HG03378 (cell line): ENCODE measurements at regions not wholly inside any gene's neighbourhood (a gene's known extent, or its start where the extent isn't known, plus 50 kb on each side); places are given as distances from the start of the nearest gene placed in this dataset.
A peak's percentile ranks its signal among the peaks of the same experiment; 100 is the strongest.
"Not testable (repeated sequence)": the region's sequence is repeated elsewhere in the genome, so short reads cannot be mapped to it uniquely, and the experiment has no call there.

Experiments used
- ATAC-seq: cut with Tn5 transposase; IDR thresholded peaks from one replicate; pipeline ENCODE4 v1.9.1; 2021; ENCODE audit warnings: mild to moderate bottlenecking, moderate library complexity; ENCODE audit not compliant: unreplicated experiment

- no peak for ATAC-seq
Observed at GRCh38 chr2:6103372-6103771, 411.2 kb downstream of the SOX11 start.

DNA sequence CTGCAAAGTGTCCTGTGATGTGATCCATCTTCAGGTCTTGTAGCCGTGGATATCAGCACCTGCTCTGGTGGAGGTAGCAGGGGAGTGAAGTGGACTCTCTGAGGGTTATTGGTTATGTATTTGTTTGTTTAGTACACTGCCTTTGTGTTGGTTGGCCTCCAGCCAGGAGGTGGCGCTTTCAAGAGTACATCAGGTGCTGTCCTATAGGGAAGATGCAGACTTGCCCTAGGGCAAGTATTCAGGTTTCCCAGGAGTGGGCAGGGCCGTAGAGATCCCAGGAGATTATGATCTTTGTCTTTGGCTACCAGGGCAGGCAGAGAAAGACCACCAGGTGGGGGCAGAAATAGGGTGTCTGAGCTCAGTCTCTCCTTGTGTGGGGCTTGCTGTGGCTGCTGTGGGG, 411.8 kb downstream of the SOX11 start:
- no peak for ATAC-seq

- ATAC-seq = no peak
Observed at GRCh38 chr2:6107290-6107689, 415.1 kb downstream of the SOX11 start.

DNA sequence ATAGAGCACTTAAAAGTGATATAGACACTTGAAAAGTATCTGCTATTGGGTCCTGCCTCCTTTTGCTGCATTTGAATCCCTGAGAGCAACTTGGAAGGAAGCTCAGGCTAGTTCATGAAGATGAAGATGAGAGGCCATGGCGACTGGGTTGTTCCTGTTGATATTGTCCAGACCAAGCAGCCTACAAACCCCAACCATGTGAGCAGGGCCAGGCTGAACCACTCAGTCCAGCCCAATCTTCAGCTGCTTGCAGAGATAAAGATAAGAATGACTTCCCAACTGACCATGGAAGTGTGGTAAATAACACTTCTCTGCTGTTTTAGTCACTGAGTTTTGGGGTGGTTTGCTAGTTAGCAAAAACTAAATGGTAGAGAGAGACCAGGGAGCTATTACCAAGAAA, 417.6 kb downstream of the SOX11 start:
- no peak for ATAC-seq

DNA sequence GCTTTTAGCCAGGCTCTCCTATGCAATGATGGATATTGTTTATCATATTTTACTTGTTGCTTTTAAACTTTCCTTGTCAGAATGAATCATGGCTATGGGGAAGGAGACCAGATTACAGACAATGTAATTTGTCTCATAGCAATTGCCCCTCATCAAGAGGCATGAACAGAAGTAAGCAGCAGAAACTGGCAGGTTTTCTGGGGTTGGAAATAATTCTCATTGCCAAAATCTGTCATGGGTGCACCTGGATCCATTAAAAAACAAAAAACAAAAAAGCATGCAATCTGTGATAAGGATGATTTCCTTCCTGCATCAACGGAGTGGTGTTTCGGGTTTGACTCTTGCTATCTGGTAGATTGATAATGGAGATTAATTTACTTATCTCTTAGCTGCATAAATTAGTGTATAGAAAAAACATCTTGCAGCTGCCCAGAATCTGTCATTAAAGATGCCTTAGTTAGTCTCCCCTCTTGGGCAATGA, 419.6 kb downstream of the SOX11 start:
- no peak for ATAC-seq

DNA sequence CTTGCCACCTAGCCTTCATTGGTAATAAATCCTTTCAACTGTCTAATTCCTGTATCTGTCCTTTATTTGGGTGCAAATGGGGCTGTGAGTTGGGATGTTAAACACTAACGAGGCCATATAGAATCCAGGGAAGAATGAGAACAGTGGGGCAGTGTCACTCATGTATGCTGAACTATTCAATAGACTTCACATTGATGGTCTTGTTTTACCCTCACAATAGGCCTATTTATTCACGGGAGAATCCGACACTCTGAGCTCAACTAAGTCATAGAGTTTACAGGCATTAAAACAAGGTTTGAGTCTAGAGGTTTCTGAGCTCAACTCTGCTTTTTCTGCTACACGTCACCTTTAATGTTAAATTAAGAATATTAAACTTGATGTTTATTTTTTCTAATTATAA, 421.6 kb downstream of the SOX11 start:
- ATAC-seq = no peak

DNA sequence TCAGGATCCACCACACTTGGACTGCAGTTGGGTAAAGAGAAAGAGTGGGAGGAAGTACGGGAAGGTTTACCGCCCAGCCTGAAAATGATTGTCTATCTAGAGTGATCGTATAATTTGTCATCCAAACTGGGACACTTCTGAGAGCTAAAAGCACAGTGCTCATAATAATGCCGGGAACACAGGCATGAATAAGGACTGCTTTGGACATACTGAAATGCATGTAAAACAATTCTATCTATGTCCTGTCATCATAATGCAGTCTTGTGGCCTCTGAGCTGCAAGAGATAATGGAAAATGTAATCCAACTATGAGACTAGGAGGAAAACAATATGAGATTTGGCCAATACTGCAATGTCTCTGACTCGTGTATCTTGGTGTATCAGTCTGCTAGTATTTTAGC, 435.5 kb downstream of the SOX11 start:
- no peak for ATAC-seq

GRCh38 chr2:6139142-6139541, 447.0 kb downstream of the SOX11 start:
- ATAC-seq = no peak

DNA sequence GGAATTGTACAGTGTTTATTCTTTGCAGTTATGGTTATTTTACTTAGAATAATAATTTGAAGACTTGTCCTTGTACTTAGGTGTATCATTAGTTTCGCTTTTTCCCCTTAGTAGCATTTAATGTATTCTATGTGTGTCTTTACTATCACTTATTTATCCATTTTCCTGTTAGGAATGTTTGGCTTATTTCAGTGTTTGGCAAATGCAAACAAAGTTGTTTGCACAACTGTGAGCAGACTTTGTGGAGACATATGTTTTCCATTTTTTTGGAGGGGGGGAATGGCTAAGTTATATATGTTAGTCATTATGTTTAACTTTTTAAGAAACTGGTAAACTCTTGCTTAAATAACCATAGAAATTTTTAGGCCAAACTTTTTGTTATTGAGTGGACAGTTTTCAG, 447.7 kb downstream of the SOX11 start:
- no peak for ATAC-seq

DNA sequence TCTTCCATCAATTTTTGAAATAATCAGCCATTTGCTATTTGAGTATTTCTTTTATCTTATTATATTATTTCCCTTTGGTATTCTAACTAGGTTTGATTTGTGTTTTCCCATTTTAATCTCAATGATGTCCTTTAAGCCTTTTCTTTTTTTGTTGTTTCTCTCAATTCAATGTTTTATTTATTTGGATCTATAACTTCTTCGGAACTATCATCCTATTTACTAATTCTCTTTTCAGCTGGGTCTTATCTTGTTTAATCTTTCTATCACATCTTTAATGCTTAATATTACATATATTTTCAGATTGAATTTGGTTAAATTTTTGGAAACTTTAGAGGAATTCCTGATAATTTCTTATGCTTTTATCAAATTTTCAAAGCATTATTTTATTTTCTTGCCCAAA, 448.3 kb downstream of the SOX11 start:
- ATAC-seq = no peak

DNA sequence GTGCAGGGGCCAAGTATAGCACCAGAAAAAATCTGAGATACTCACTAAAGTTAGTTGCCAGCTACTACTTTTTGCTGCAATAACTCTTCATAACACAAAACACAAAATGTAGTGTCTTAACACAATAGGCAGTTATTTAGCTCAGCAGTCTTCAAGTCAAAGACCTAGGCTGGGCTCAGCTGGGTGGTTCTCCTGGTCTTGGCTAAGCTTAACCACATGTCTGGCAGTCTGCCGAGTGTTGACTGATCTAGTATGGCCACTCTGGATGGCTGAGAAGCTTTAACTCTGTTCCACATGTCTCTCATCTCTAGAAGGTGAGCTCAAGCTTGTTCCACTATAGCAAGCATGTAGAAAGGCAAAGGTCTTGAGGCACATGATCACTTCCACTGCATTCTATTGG, 451.6 kb downstream of the SOX11 start:
- no peak for ATAC-seq

GRCh38 chr2:6147215-6147614, 455.0 kb downstream of the SOX11 start:
- not testable (repeated sequence) for ATAC-seq

DNA sequence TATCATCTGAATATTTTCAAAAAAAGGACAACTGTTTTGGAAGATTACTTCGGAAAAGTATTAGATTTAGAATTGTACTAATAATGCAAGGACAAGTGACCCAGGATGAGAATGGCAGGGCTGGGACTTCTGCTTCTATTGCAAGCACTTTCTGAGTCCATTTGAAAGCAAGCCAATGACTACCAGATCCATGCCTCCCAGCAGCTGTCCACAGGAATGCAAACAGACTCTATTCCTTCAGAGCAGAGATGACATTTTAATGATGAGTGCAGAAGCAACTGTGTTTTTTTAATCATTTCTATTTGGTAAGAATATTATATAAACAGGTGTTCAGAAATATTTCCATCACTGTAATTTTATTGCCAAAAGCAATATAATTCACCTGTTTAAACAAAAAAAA, 456.7 kb downstream of the SOX11 start:
- no peak for ATAC-seq

DNA sequence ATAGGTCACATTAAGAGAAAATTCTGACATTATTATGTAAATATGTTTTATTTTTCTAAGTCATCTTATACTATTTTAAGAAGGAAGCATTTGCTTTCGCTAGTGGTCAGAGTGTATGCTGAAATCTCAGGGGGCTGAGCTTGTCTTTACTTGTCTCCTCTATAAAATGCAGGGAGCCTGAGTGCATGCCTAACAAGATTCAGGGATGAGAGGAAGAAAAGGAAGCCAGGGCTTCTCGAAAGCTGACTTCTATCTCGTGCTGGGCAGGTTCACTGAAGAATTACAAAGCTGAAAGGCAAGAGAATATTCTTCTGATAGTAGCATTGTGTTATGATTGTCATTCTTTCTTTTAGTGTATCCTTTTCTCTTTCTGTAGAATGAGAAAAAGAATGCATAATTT, 467.4 kb downstream of the SOX11 start:
- no peak for ATAC-seq

- ATAC-seq = no peak
Observed at GRCh38 chr2:6163932-6164331, 471.7 kb downstream of the SOX11 start.

- ATAC-seq = no peak
Observed at GRCh38 chr2:6164986-6165747, 473.0 kb downstream of the SOX11 start.

- no peak for ATAC-seq
Observed at GRCh38 chr2:6167592-6168138, 475.5 kb downstream of the SOX11 start.

DNA sequence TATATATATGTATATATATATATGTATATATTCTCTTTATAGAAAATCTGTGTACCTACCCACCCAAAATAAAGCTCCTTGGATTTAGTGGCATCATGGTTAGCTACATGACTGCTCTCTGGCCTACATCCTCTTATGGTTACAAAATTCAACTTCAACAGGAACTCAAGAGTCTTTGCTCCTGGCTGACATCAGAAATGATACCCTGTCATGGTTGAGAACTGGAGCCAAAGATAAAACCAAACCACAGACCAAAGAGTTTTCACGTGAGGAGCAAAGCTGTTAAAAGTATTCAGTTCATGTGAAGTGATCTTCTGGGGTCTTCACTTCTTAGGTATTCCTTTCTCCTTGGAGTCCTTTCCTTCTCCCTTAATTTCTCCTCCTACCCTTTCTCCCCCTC, 476.3 kb downstream of the SOX11 start:
- peak; percentile 83 for ATAC-seq

DNA sequence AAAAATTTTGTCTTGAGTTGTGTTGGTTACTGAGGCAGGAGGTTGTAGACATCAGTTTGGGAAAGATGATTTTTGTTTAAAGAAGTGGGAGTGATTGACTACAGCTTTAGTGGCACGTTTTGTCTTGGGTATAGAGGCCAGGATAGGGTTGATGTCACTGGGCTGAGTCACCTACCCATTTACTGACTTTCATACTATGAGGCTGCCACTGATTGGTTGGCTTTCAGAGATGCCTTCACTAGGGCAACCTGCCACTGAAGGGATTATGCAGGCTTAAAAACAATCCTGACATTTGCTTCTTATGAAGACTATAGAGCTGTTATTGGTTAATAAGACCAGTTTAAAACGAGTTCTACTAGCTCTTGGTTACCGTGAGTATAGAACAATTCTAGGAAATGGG, 479.1 kb downstream of the SOX11 start:
- ATAC-seq = no peak

GRCh38 chr2:6177811-6178210, 485.6 kb downstream of the SOX11 start:
- no peak for ATAC-seq

DNA sequence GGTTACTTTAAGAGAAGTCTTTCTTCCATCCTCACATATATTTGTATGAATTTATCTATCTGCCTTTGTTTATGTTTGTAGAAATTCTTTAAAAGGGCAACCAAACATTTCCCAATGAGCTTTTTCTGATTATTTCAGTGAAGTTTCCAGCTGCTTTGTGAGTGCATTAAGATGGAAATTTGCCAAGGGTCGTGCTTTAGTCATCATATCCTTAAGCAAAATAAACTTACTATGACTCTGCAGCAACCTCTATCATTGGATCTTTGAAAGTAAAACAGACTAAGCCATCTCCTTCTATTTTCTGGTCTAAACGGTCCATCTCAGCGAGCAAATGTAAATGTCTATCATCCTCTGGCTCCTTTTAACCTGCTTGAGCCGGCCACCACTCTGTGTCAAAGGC, 489.3 kb downstream of the SOX11 start:
- no peak for ATAC-seq

DNA sequence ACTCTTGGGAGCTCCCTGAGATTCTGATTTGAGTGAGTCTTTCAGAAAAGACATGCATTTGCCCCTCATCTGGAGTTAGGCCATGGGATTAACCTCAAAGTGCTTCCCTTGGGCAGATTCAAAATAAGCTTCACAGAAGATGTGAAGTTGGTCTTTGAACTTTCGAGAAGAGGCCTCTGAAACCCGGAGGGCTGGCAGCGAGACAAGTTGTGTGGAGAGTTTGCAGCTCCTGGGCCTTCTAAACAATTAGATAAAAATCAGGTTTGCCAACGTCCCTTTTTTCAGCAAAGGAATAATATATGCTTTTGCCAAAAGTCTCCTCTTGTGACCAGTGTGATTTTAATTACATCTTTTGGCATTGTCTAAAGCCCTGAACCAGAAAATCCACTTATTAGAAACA, 489.7 kb downstream of the SOX11 start:
- ATAC-seq = no peak

DNA sequence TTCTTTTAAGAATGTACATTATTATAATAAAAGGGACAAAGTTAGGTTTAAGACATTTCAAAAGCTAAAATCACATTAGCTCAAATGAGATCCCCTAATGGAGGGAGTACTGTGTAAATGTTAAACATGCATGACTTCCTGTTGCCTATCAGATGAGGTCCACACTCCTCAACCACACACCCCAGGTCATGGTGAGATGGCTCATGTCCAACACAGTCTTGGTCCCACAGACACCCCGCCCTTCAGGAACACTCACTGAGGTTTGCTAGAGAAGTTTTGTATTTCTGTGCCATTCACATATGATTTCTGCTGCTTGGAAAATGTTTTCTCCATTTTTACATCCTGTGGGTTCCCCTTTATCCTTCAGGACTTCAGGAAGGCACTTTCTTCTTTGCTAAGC, 491.0 kb downstream of the SOX11 start:
- ATAC-seq = no peak
